Stimulated activated naive B cell treated with anti-CD40 and anti-IgM and Interleukin-4, amounts not matched to agents 10 μg/mL and 1 μg/mL and 100 μg/mL, for 72 hours (primary cell): ENCODE measurements at regions not wholly inside any gene's neighbourhood (a gene's known extent, or its start where the extent isn't known, plus 50 kb on each side); places are given as distances from the start of the nearest gene placed in this dataset.

Experiments
- ATAC-seq, 2 donors: fragments of 150-1000 bp; cut with Tn5 transposase; replicated peaks; 2 replicates each; pipeline ENCODE4 v1.10.0; 2021; ENCODE audit warnings: moderate library complexity in 1 of 2
- DNase-seq: peaks from one replicate; pipeline ENCODE4 v3.0.0; 2021
- H3K27ac Mint-ChIP-seq: one replicate; pipeline ENCODE4 v1.8.0; 2022; ENCODE audit warnings: mild to moderate bottlenecking, mixed read lengths
- H3K27me3 Mint-ChIP-seq, 2 donors: one replicate each; pipeline ENCODE4 v1.8.0; 2022; ENCODE audit warnings: mixed read lengths in 2 of 2
- H3K36me3 Mint-ChIP-seq, 2 donors: one replicate each; pipeline ENCODE4 v1.8.0; 2022; ENCODE audit warnings: mixed read lengths in 2 of 2, mild to moderate bottlenecking in 1 of 2
- H3K4me1 Mint-ChIP-seq, 2 donors: one replicate each; pipeline ENCODE4 v1.8.0; 2022; ENCODE audit warnings: mixed read lengths in 2 of 2, mild to moderate bottlenecking in 1 of 2
- H3K4me3 Mint-ChIP-seq, 2 donors: one replicate each; pipeline ENCODE4 v1.8.0; 2022; ENCODE audit warnings: mild to moderate bottlenecking in 2 of 2, mixed read lengths in 2 of 2, moderate library complexity in 1 of 2
- H3K9me3 Mint-ChIP-seq, 2 donors: one replicate each; pipeline ENCODE4 v1.8.0; 2022; ENCODE audit warnings: mixed read lengths in 2 of 2, mild to moderate bottlenecking in 1 of 2

GRCh38 chr10:2282202-2282601, 544.9 kb upstream of the ADARB2 start:
- peaks cover 0 to 1% of the 10 kb centered on the region in 2 donors for H3K27me3 Mint-ChIP-seq
- H3K9me3 Mint-ChIP-seq = no peaks in the 10 kb centered on the region
- DNase-seq (no peak), ATAC-seq (no peak)
- H3K4me3 Mint-ChIP-seq = no peak overlapping the region
- no peaks in the 10 kb centered on the region for H3K4me1 Mint-ChIP-seq
- no peak overlapping the region for H3K27ac Mint-ChIP-seq
- no peaks in the 10 kb centered on the region for H3K36me3 Mint-ChIP-seq

GRCh38 chr10:2280713-2281300, 543.5 kb upstream of the ADARB2 start:
- Mint-ChIP-seq H3K27ac (no peak overlapping the region), H3K27me3 (no peaks in the 10 kb centered on the region), H3K4me1 (no peaks in the 10 kb centered on the region), H3K36me3 (no peaks in the 10 kb centered on the region), H3K4me3 (no peak overlapping the region), H3K9me3 (no peaks in the 10 kb centered on the region)
- DNase-seq = no peak
- ATAC-seq = no peak

DNA sequence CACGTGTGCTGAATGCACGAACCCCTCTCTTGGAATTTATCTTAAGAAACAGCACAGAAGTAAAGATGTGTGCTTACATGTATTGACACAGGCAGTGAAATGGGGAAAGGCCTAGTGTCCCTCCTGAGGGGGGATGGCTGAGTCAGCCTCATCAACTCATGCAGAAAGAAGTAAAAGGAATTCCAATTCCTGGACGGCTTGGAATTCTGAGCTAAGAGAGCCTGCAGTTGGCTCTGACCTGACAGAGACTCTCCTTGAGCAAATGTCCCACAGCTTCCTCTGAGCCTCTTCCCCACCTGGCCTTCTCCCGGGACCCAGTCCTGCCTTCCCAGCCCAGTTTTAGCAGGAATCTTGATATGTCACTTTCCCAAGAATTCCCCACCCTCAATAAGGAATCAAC, 542.4 kb upstream of the ADARB2 start:
- DNase-seq (no peak), ATAC-seq (no peak)
- no peaks in the 10 kb centered on the region for H3K27me3 Mint-ChIP-seq
- H3K4me3 Mint-ChIP-seq = no peak overlapping the region
- no peaks in the 10 kb centered on the region for H3K36me3 Mint-ChIP-seq
- no peak overlapping the region for H3K27ac Mint-ChIP-seq
- peaks cover 0 to 2% of the 10 kb centered on the region in 2 donors for H3K9me3 Mint-ChIP-seq
- H3K4me1 Mint-ChIP-seq = no peaks in the 10 kb centered on the region

DNA sequence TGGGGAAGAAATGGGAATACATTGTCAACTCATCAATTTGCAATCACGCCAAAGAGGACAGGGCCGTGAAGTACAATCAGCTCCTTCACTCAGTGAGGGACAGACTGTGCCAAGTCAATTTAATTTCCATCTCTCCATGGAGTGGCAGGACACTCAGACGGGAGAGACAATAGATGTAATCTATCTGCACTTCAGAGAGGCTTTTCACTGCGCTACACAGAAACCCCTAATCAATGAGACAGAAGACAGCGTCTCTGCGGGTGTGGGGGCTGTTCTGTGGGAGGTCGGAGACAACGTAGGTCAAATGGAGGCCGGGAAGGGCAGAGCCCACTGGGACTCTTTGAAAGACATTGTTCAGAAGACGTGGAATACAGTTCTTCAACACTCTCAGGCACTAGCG, 541.0 kb upstream of the ADARB2 start:
- no peaks in the 10 kb centered on the region for H3K4me1 Mint-ChIP-seq
- no peak overlapping the region for H3K4me3 Mint-ChIP-seq
- DNase-seq = no peak

GRCh38 chr10:2263561-2263960, 526.2 kb upstream of the ADARB2 start:
- peaks cover 5 to 6% of the 10 kb centered on the region in 2 donors for H3K27me3 Mint-ChIP-seq
- peaks cover 9 to 12% of the 10 kb centered on the region in 2 donors for H3K9me3 Mint-ChIP-seq
- ATAC-seq = peak; percentile 71 to 79
- no peaks in the 10 kb centered on the region for H3K36me3 Mint-ChIP-seq
- H3K27ac Mint-ChIP-seq = no peak overlapping the region
- H3K4me3 Mint-ChIP-seq = no peak overlapping the region
- H3K4me1 Mint-ChIP-seq = peaks cover 0 to 3% of the 10 kb centered on the region in 2 donors
- no peak for DNase-seq

More for the DNA sequence above, 541.0 kb upstream of the ADARB2 start:
- Mint-ChIP-seq H3K27ac (no peak overlapping the region), H3K9me3 (peaks cover 2 to 3% of the 10 kb centered on the region in 2 donors), H3K36me3 (no peaks in the 10 kb centered on the region), H3K27me3 (no peaks in the 10 kb centered on the region)
- no peak for ATAC-seq

GRCh38 chr10:2262878-2263277, 525.6 kb upstream of the ADARB2 start:
- H3K4me3 Mint-ChIP-seq = no peak overlapping the region
- no peaks in the 10 kb centered on the region for H3K36me3 Mint-ChIP-seq
- H3K9me3 Mint-ChIP-seq = peaks cover 9 to 12% of the 10 kb centered on the region in 2 donors
- ATAC-seq = no peak
- H3K27me3 Mint-ChIP-seq = no peaks in the 10 kb centered on the region
- DNase-seq = no peak
- H3K4me1 Mint-ChIP-seq = peaks cover 0 to 3% of the 10 kb centered on the region in 2 donors
- H3K27ac Mint-ChIP-seq = no peak overlapping the region

- H3K36me3 Mint-ChIP-seq = no peaks in the 10 kb centered on the region
- ATAC-seq (no peak), DNase-seq (no peak)
- no peaks in the 10 kb centered on the region for H3K27me3 Mint-ChIP-seq
- no peak overlapping the region for H3K27ac Mint-ChIP-seq
- peaks cover 9 to 12% of the 10 kb centered on the region in 2 donors for H3K9me3 Mint-ChIP-seq
- peaks cover 0 to 3% of the 10 kb centered on the region in 2 donors for H3K4me1 Mint-ChIP-seq
- H3K4me3 Mint-ChIP-seq = no peak overlapping the region
Observed at GRCh38 chr10:2262333-2262732, 525.0 kb upstream of the ADARB2 start.

DNA sequence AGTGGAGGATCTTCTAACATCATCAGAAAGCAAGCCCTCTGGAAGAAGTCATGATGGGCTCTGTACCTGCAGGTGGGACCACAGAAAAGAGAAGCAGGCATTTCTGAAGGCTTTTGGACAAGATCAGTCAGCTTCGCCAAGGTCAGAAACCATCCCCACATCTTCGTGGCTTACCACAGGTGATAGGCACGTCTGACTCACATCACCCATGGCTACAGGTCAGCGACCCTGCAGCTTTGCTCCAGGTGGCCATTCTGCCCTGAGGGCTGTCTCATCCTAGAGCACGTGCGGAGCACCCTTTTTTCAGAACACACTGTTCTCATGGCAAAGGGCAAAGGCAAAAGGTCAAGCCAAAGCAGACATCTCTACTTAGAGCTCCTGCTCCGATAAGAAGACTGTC, 518.9 kb upstream of the ADARB2 start:
- DNase-seq (peak; percentile 1), ATAC-seq (peak; percentile 52 to 72)
- no peak overlapping the region for H3K27ac Mint-ChIP-seq
- no peak overlapping the region for H3K4me3 Mint-ChIP-seq
- H3K9me3 Mint-ChIP-seq = peaks cover 6 to 7% of the 10 kb centered on the region in 2 donors
- no peaks in the 10 kb centered on the region for H3K36me3 Mint-ChIP-seq
- H3K4me1 Mint-ChIP-seq = no peaks in the 10 kb centered on the region
- H3K27me3 Mint-ChIP-seq = peaks cover 0 to 5% of the 10 kb centered on the region in 2 donors

GRCh38 chr10:2252096-2252495, 514.8 kb upstream of the ADARB2 start:
- H3K27me3 Mint-ChIP-seq = peaks cover 9 to 10% of the 10 kb centered on the region in 2 donors
- H3K4me1 Mint-ChIP-seq = no peaks in the 10 kb centered on the region
- peaks cover 3 to 4% of the 10 kb centered on the region in 2 donors for H3K9me3 Mint-ChIP-seq
- DNase-seq (no peak), ATAC-seq (no peak)
- H3K4me3 Mint-ChIP-seq = no peak overlapping the region
- H3K36me3 Mint-ChIP-seq = no peaks in the 10 kb centered on the region
- no peak overlapping the region for H3K27ac Mint-ChIP-seq

GRCh38 chr10:2251631-2252030, 514.3 kb upstream of the ADARB2 start:
- Mint-ChIP-seq H3K4me1 (no peaks in the 10 kb centered on the region), H3K36me3 (no peaks in the 10 kb centered on the region), H3K4me3 (no peak overlapping the region), H3K27ac (peak overlapping the region; percentile 21), H3K27me3 (peaks cover 10 to 12% of the 10 kb centered on the region in 2 donors), H3K9me3 (peaks cover 3 to 4% of the 10 kb centered on the region in 2 donors)
- DNase-seq (no peak), ATAC-seq (no peak)

- Mint-ChIP-seq H3K27me3 (peaks cover 6 to 12% of the 10 kb centered on the region in 2 donors), H3K27ac (no peak overlapping the region), H3K4me1 (no peaks in the 10 kb centered on the region), H3K9me3 (peaks cover 0 to 3% of the 10 kb centered on the region in 2 donors), H3K36me3 (no peaks in the 10 kb centered on the region), H3K4me3 (no peak overlapping the region)
- DNase-seq = no peak
- no peak for ATAC-seq
Observed at GRCh38 chr10:2246747-2247146, 509.4 kb upstream of the ADARB2 start.

DNA sequence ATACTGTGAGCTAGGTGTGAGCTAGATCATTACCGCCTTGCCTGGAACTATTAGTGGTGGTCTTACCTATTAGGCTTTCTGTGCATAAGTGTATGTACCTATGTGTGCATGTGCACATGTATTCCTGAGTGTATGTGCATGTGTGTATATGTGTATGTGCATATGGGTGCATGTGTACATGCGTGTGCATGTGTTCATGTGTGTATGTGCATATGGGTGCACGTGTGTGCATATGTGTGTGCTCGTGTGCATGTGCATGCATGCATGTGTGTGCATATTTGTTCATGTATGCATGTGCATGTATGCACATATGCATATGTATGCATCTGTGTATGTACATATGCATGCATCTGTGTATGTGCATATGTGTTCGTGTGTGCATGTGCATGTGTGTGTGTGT, 508.3 kb upstream of the ADARB2 start:
- Mint-ChIP-seq H3K4me1 (no peaks in the 10 kb centered on the region), H3K27ac (no peak overlapping the region), H3K9me3 (peaks cover 0 to 4% of the 10 kb centered on the region in 2 donors), H3K27me3 (peaks cover 6% of the 10 kb centered on the region in 2 donors), H3K4me3 (no peak overlapping the region), H3K36me3 (no peaks in the 10 kb centered on the region)
- ATAC-seq = no peak
- no peak for DNase-seq

GRCh38 chr10:2244471-2244870, 507.1 kb upstream of the ADARB2 start:
- Mint-ChIP-seq H3K9me3 (peaks cover 0 to 2% of the 10 kb centered on the region in 2 donors), H3K36me3 (no peaks in the 10 kb centered on the region), H3K4me1 (no peaks in the 10 kb centered on the region), H3K4me3 (no peak overlapping the region), H3K27me3 (peaks cover 4 to 6% of the 10 kb centered on the region in 2 donors), H3K27ac (no peak overlapping the region)
- ATAC-seq (no peak), DNase-seq (no peak)

- no peaks in the 10 kb centered on the region for H3K4me1 Mint-ChIP-seq
- no peak for DNase-seq
- no peak for ATAC-seq
- no peak overlapping the region for H3K27ac Mint-ChIP-seq
- no peaks in the 10 kb centered on the region for H3K36me3 Mint-ChIP-seq
- H3K4me3 Mint-ChIP-seq = no peak overlapping the region
- peaks cover 5 to 6% of the 10 kb centered on the region in 2 donors for H3K9me3 Mint-ChIP-seq
- no peaks in the 10 kb centered on the region for H3K27me3 Mint-ChIP-seq
Observed at GRCh38 chr10:2236876-2237275, 499.6 kb upstream of the ADARB2 start.

DNA sequence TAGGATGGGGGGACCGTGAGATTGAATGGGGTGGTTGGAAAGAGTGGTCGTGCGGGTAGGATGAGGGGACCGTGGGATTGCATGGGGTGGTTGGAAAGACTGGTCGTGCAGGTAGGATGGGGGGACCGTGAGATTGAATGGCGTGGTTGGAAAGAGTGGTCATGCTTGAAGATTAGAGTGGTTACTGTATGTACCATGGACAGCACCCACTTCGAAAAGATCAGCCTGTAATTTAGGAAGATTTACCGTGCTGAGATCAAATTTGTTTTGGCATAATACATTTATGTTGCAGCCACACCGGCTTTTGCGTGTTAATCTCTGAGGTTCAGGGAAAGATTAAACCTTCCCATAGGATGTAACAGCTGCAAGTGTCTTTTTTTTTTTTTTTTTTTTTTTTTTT, 495.2 kb upstream of the ADARB2 start:
- no peaks in the 10 kb centered on the region for H3K4me1 Mint-ChIP-seq
- no peaks in the 10 kb centered on the region for H3K36me3 Mint-ChIP-seq
- H3K9me3 Mint-ChIP-seq = no peaks in the 10 kb centered on the region
- no peaks in the 10 kb centered on the region for H3K27me3 Mint-ChIP-seq
- no peak for DNase-seq
- H3K27ac Mint-ChIP-seq = no peak overlapping the region
- no peak for ATAC-seq
- no peak overlapping the region for H3K4me3 Mint-ChIP-seq
